PFSK-1 (cell line): ENCODE measurements at regions not wholly inside any gene's neighbourhood (a gene's known extent, or its start where the extent isn't known, plus 50 kb on each side); places are given as distances from the start of the nearest gene placed in this dataset.

ENCODE experiments used
- FOXP2 ChIP-seq: optimal IDR thresholded peaks from 2 replicates; pipeline ENCODE3; 2011; ENCODE audit warnings: borderline replicate concordance, control low read depth, inconsistent platforms; ENCODE audit not compliant: insufficient read depth; ENCODE audit errors: extremely low read length, extremely low read depth
- POLR2AphosphoS5 ChIP-seq: IDR thresholded peaks from 2 replicates; pipeline ENCODE4 v1.6.1; 2012; ENCODE audit warnings: low read depth, mild to moderate bottlenecking, control low read depth, low read length, moderate library complexity
- REST ChIP-seq, 2 experiments: IDR thresholded peaks; 2 replicates each; pipeline versions ENCODE4 v1.6.1 to v1.8.0; 2011 to 2012; ENCODE audit warnings: low read depth in 2 of 2, low read length in 2 of 2, control low read depth in 1 of 2, inconsistent platforms in 1 of 2, mild to moderate bottlenecking in 1 of 2, moderate library complexity in 1 of 2; ENCODE audit not compliant: insufficient read depth in 1 of 2
- SIN3A ChIP-seq: IDR thresholded peaks from 2 replicates; pipeline ENCODE4 v1.6.1; 2012; ENCODE audit warnings: mild to moderate bottlenecking, low read length, moderate library complexity, borderline replicate concordance; ENCODE audit not compliant: insufficient read depth
- TAF1 ChIP-seq: IDR thresholded peaks from 2 replicates; pipeline ENCODE4 v1.6.1; 2012; ENCODE audit warnings: low read length, control low read depth, borderline replicate concordance; ENCODE audit not compliant: insufficient read depth

GRCh38 chr2:2942906-2943305 lies 434.7 kb downstream of the EIPR1 start:
- TF ChIP-seq SIN3A (no peak), TAF1 (no peak), FOXP2 (no peak)

- no peak for TF ChIP-seq POLR2AphosphoS5
- TF ChIP-seq TAF1, result no peak
- no peak for TF ChIP-seq REST (IDR thresholded peaks at IDR 0.05; ENCODE audit: insufficient read depth in 1 of 2, low read depth in 2 of 2, low read length in 2 of 2)
- no peak for TF ChIP-seq FOXP2
- TF ChIP-seq SIN3A, result no peak
These were observed 435.4 kb downstream of the EIPR1 start for GRCh38 chr2:2942225-2942624.

DNA sequence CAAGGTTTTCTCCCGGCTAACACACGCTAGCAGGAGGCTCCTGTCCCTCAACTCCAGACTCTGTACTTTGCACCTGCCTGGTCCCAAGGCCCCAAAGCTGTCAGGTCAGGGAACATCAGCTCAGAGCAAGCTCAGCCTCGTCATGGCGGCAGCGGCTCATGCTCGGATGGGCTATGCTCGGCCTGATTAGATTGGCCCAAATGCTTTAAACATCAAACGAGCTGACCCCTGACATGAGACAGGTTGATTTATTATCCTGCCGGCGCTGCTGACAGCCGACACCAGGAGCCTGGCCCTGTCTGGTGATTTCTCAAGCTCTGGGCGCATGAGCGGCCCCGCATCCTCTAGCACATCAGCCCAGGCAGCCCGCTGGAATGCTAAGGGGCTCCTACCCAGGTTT lies 436.4 kb downstream of the EIPR1 start:
- TF ChIP-seq TAF1 (no peak), SIN3A (no peak), POLR2AphosphoS5 (no peak), REST (IDR thresholded peaks at IDR 0.05; ENCODE audit: insufficient read depth in 1 of 2, low read depth in 2 of 2, low read length in 2 of 2) (no peak), FOXP2 (no peak)

GRCh38 chr2:2940702-2941101 lies 436.9 kb downstream of the EIPR1 start:
- TF ChIP-seq TAF1 (no peak), POLR2AphosphoS5 (no peak), FOXP2 (no peak), REST (IDR thresholded peaks at IDR 0.05; ENCODE audit: insufficient read depth in 1 of 2, low read depth in 2 of 2, low read length in 2 of 2) (no peak), SIN3A (no peak)

- no peak for TF ChIP-seq FOXP2
- TF ChIP-seq SIN3A, result no peak
- no peak for TF ChIP-seq POLR2AphosphoS5
- TF ChIP-seq REST (IDR thresholded peaks at IDR 0.05; ENCODE audit: insufficient read depth in 1 of 2, low read depth in 2 of 2, low read length in 2 of 2), result no peak
- no peak for TF ChIP-seq TAF1
These were observed 437.6 kb downstream of the EIPR1 start for GRCh38 chr2:2940061-2940460.
